ENCODE measurements at regions not wholly inside any gene's neighbourhood (a gene's known extent, or its start where the extent isn't known, plus 50 kb on each side); places are given as distances from the start of the nearest gene placed in this dataset.

- Histone ChIP-seq H3K36me3 (no peaks in the 10 kb centered on the region), H3K27ac (no peak overlapping the region), H3K27me3 (no peaks in the 10 kb centered on the region), H3K4me1 (no peaks in the 10 kb centered on the region), H3K4me3 (no peak overlapping the region), H3K9me3 (no peaks in the 10 kb centered on the region)
- WGBS (ENCODE audit: insufficient coverage, low coverage, low lambda C conversion rate, missing lambda C conversion rate) = 0% methylated on average over 1 of the region's 1 CpG
- TF ChIP-seq POLR2A (IDR thresholded peaks at IDR 0.05) = no peak
- TF ChIP-seq CTCF (IDR thresholded peaks at IDR 0.05) = no peak
- DNase-seq (no peak), ATAC-seq (no peak)
- intact Hi-C loops (cut with DNase I) = no loop called here
Observed at GRCh38 chr2:34311816-34312215, 712.7 kb upstream of the FAM98A start.

- TF ChIP-seq CTCF (IDR thresholded peaks at IDR 0.05) (no peak), POLR2A (IDR thresholded peaks at IDR 0.05) (no peak)
- H3K4me1 ChIP-seq = no peaks in the 10 kb centered on the region
- H3K27ac ChIP-seq = no peak overlapping the region
- ATAC-seq (no peak), DNase-seq (no peak)
- WGBS (ENCODE audit: insufficient coverage, low coverage, low lambda C conversion rate, missing lambda C conversion rate) = 75% methylated on average over 2 of the region's 2 CpGs
- H3K36me3 ChIP-seq = no peaks in the 10 kb centered on the region
- H3K27me3 ChIP-seq = no peaks in the 10 kb centered on the region
- no peak overlapping the region for H3K4me3 ChIP-seq
- intact Hi-C loops (cut with DNase I) = no loop called here
- no peaks in the 10 kb centered on the region for H3K9me3 ChIP-seq
Observed at GRCh38 chr2:34308140-34308539, 709.0 kb upstream of the FAM98A start.

- H3K4me1 ChIP-seq = no peaks in the 10 kb centered on the region
- ATAC-seq (no peak), DNase-seq (no peak)
- no peaks in the 10 kb centered on the region for H3K36me3 ChIP-seq
- no peaks in the 10 kb centered on the region for H3K9me3 ChIP-seq
- TF ChIP-seq POLR2A (IDR thresholded peaks at IDR 0.05) = no peak
- no peak for TF ChIP-seq CTCF (IDR thresholded peaks at IDR 0.05)
- WGBS (ENCODE audit: insufficient coverage, low coverage, low lambda C conversion rate, missing lambda C conversion rate) = 76% methylated on average over 4 of the region's 4 CpGs
- no peak overlapping the region for H3K27ac ChIP-seq
- no peak overlapping the region for H3K4me3 ChIP-seq
- intact Hi-C loops (cut with DNase I) = no loop called here
- H3K27me3 ChIP-seq = no peaks in the 10 kb centered on the region
Observed at GRCh38 chr2:34307636-34308035, 708.5 kb upstream of the FAM98A start.

- H3K4me3 ChIP-seq = no peak overlapping the region
- no peaks in the 10 kb centered on the region for H3K36me3 ChIP-seq
- H3K27ac ChIP-seq = no peak overlapping the region
- H3K9me3 ChIP-seq = no peaks in the 10 kb centered on the region
- H3K4me1 ChIP-seq = no peaks in the 10 kb centered on the region
- H3K27me3 ChIP-seq = no peaks in the 10 kb centered on the region
- DNase-seq (no peak), ATAC-seq (peak in 2 of 4 donors; percentile 33 to 39)
- TF ChIP-seq POLR2A (IDR thresholded peaks at IDR 0.05) = no peak
- intact Hi-C loops (cut with DNase I) = no loop called here
Observed at GRCh38 chr2:34306745-34307144, 707.6 kb upstream of the FAM98A start.

- TF ChIP-seq POLR2A (IDR thresholded peaks at IDR 0.05) (no peak), CTCF (IDR thresholded peaks at IDR 0.05) (no peak)
- H3K4me3 ChIP-seq = no peak overlapping the region
- H3K27me3 ChIP-seq = no peaks in the 10 kb centered on the region
- intact Hi-C loops (cut with DNase I) = no loop called here
- no peaks in the 10 kb centered on the region for H3K4me1 ChIP-seq
- ATAC-seq (no peak), DNase-seq (no peak)
- no peaks in the 10 kb centered on the region for H3K36me3 ChIP-seq
- no peaks in the 10 kb centered on the region for H3K9me3 ChIP-seq
- WGBS (ENCODE audit: insufficient coverage, low coverage, low lambda C conversion rate, missing lambda C conversion rate) = 50% methylated on average over 3 of the region's 3 CpGs
- no peak overlapping the region for H3K27ac ChIP-seq
Observed at GRCh38 chr2:34305587-34305986, 706.5 kb upstream of the FAM98A start.

Measured in right lobe of liver (tissue), 6 donors.